ENCODE measurements at regions not wholly inside any gene's neighbourhood (a gene's known extent, or its start where the extent isn't known, plus 50 kb on each side); places are given as distances from the start of the nearest gene placed in this dataset.

DNA sequence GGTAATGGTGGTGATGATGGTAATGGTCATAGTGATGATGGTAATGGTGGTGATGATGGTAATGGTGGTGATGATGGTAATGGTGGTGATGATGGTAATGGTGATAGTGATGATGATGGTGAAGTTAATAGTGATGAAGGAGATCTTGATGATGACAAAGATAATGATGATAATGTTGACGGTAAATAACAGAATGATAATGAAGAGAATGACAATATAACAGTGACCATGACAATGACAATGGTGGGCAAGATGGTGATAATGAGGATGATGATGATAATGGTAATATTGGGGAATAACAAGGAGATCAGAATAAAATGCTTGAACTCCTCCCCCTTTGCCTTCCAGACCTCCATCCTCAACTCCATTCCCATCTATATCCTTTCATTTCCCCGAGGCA lies 233.3 kb upstream of the SFSWAP start:
- TF ChIP-seq, protein P1, sequence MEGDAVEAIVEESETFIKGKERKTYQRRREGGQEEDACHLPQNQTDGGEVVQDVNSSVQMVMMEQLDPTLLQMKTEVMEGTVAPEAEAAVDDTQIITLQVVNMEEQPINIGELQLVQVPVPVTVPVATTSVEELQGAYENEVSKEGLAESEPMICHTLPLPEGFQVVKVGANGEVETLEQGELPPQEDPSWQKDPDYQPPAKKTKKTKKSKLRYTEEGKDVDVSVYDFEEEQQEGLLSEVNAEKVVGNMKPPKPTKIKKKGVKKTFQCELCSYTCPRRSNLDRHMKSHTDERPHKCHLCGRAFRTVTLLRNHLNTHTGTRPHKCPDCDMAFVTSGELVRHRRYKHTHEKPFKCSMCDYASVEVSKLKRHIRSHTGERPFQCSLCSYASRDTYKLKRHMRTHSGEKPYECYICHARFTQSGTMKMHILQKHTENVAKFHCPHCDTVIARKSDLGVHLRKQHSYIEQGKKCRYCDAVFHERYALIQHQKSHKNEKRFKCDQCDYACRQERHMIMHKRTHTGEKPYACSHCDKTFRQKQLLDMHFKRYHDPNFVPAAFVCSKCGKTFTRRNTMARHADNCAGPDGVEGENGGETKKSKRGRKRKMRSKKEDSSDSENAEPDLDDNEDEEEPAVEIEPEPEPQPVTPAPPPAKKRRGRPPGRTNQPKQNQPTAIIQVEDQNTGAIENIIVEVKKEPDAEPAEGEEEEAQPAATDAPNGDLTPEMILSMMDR (IDR thresholded peaks at IDR 0.05) = no peak
- no peak for TF ChIP-seq POLR2A (IDR thresholded peaks at IDR 0.05)
